Stimulated activated CD4-positive, alpha-beta T cell treated with anti-CD3 and anti-CD28 coated beads, Interleukin-1b, Interleukin-23, amount 100 ng/mL, for 24 hours (primary cell): ENCODE measurements at regions not wholly inside any gene's neighbourhood (a gene's known extent, or its start where the extent isn't known, plus 50 kb on each side); places are given as distances from the start of the nearest gene placed in this dataset.

Source experiments
- DNase-seq, 4 experiments: peaks; one replicate each; pipeline ENCODE4 v3.0.0-alpha.2; 2020; ENCODE audit warnings: low read depth in 4 of 4, low spot score in 1 of 4

- DNase-seq: no peak
Measured at GRCh38 chr5:2574155-2574554, 177.3 kb downstream of the IRX2 start.

GRCh38 chr5:2570586-2570985, 180.9 kb downstream of the IRX2 start:
- no peak for DNase-seq

- DNase-seq: no peak
Measured at GRCh38 chr5:2569774-2570542, 181.5 kb downstream of the IRX2 start.

GRCh38 chr5:2569176-2569575, 182.3 kb downstream of the IRX2 start:
- DNase-seq: no peak

- no peak for DNase-seq
Measured at GRCh38 chr5:2566284-2566683, 185.2 kb downstream of the IRX2 start.

GRCh38 chr5:2565147-2565546, 186.3 kb downstream of the IRX2 start:
- DNase-seq: no peak

GRCh38 chr5:2563046-2563445, 188.4 kb downstream of the IRX2 start:
- DNase-seq: no peak

GRCh38 chr5:2562036-2562435, 189.4 kb downstream of the IRX2 start:
- DNase-seq: no peak

- DNase-seq: no peak
Measured at GRCh38 chr5:2560435-2560834, 191.0 kb downstream of the IRX2 start.

- no peak for DNase-seq
Measured at GRCh38 chr5:2557435-2557834, 194.0 kb downstream of the IRX2 start.

- DNase-seq: no peak
Measured at GRCh38 chr5:2556375-2556966, 195.0 kb downstream of the IRX2 start.

GRCh38 chr5:2553611-2554010, 197.9 kb downstream of the IRX2 start:
- no peak for DNase-seq

- DNase-seq: no peak
Measured at GRCh38 chr5:2550509-2550908, 201.0 kb downstream of the IRX2 start.

GRCh38 chr5:2549900-2550299, 201.6 kb downstream of the IRX2 start:
- DNase-seq: no peak

- DNase-seq: no peak
Measured at GRCh38 chr5:2549354-2549753, 202.1 kb downstream of the IRX2 start.

- no peak for DNase-seq
Measured at GRCh38 chr5:2546938-2547337, 204.5 kb downstream of the IRX2 start.

- no peak for DNase-seq
Measured at GRCh38 chr5:2544003-2544402, 207.5 kb downstream of the IRX2 start.

GRCh38 chr5:2542821-2543220, 208.7 kb downstream of the IRX2 start:
- DNase-seq: no peak

- DNase-seq: no peak
Measured at GRCh38 chr5:2542026-2542425, 209.5 kb downstream of the IRX2 start.

GRCh38 chr5:2538169-2538568, 213.3 kb downstream of the IRX2 start:
- DNase-seq: no peak

GRCh38 chr5:2537378-2538145, 213.9 kb downstream of the IRX2 start:
- DNase-seq: no peak
